HEK293 (cell line): ENCODE measurements at regions not wholly inside any gene's neighbourhood (a gene's known extent, or its start where the extent isn't known, plus 50 kb on each side); places are given as distances from the start of the nearest gene placed in this dataset.

Source experiments
- BCL11A ChIP-seq: fragments of 450-650 bp; formaldehyde crosslinking; IDR thresholded peaks from 2 replicates; pipeline ENCODE4 v1.5.1; 2016; ENCODE audit warnings: low read depth, missing biosample characterization, missing genetic modification characterization
- CTCF ChIP-seq: fragments of 450-650 bp; formaldehyde crosslinking; IDR thresholded peaks from 2 replicates; pipeline ENCODE4 v1.5.1; 2016; ENCODE audit warnings: missing biosample characterization, missing genetic modification characterization
- PBX3 ChIP-seq: sonication (generic); formaldehyde crosslinking; IDR thresholded peaks from 2 replicates; pipeline ENCODE4 v1.8.1; 2022; ENCODE audit warnings: mild to moderate bottlenecking, moderate library complexity, missing genetic modification reagents
- REPIN1 ChIP-seq: fragments of 450-650 bp; formaldehyde crosslinking; IDR thresholded peaks from 2 replicates; pipeline ENCODE4 v1.5.1; 2017; ENCODE audit warnings: missing biosample characterization, missing genetic modification characterization, low read depth
- SCRT2 ChIP-seq: fragments of 450-650 bp; formaldehyde crosslinking; IDR thresholded peaks from 2 replicates; pipeline ENCODE4 v1.5.1; 2016; ENCODE audit warnings: missing biosample characterization, missing genetic modification characterization
- SP2 ChIP-seq: fragments of 450-650 bp; formaldehyde crosslinking; IDR thresholded peaks from 2 replicates; pipeline ENCODE4 v1.5.1; 2016; ENCODE audit warnings: missing biosample characterization, missing genetic modification characterization
- ZBTB48 ChIP-seq: fragments of 450-650 bp; formaldehyde crosslinking; IDR thresholded peaks from 2 replicates; pipeline ENCODE4 v1.5.1; 2016; ENCODE audit warnings: missing biosample characterization, missing genetic modification characterization
- ZNF140 ChIP-seq: fragments of 450-650 bp; formaldehyde crosslinking; IDR thresholded peaks from 2 replicates; pipeline ENCODE4 v1.5.1; 2016; ENCODE audit warnings: missing biosample characterization, missing genetic modification characterization
- ZNF274 ChIP-seq, 2 experiments: fragments of 200-500 bp in 1 of 2; fragments of 450-650 bp in 1 of 2; sonication (Bioruptor generic) in 1 of 2; formaldehyde crosslinking in 1 of 2; IDR thresholded peaks; 2 replicates each; pipeline versions ENCODE4 v1.5.1 to v1.6.1; 2014 to 2016; ENCODE audit warnings: borderline replicate concordance in 1 of 2, inconsistent platforms in 1 of 2, low read length in 1 of 2, missing biosample characterization in 1 of 2, missing genetic modification characterization in 1 of 2
- ZNF404 ChIP-seq: fragments of 450-650 bp; formaldehyde crosslinking; IDR thresholded peaks from 2 replicates; pipeline ENCODE4 v1.5.1; 2017; ENCODE audit warnings: missing biosample characterization, missing genetic modification characterization
- ZNF544 ChIP-seq: fragments of 450-650 bp; formaldehyde crosslinking; IDR thresholded peaks from 2 replicates; pipeline ENCODE4 v1.5.0; 2017; ENCODE audit warnings: missing biosample characterization, missing genetic modification characterization
- ZNF785 ChIP-seq: fragments of 450-650 bp; formaldehyde crosslinking; IDR thresholded peaks from 2 replicates; pipeline ENCODE4 v1.5.1; 2016; ENCODE audit warnings: missing biosample characterization, missing genetic modification characterization
- TF ChIP-seq, protein P1 (sequence below): fragments of 450-650 bp; formaldehyde crosslinking; IDR thresholded peaks from 2 replicates; pipeline ENCODE4 v1.5.1; 2016; ENCODE audit warnings: missing biosample characterization, missing genetic modification characterization

- TF ChIP-seq ZNF785 (tag by site-specific recombination) = no peak
- no peak for TF ChIP-seq SCRT2
- no peak for TF ChIP-seq CTCF (tag by site-specific recombination)
- no peak for TF ChIP-seq ZNF544 (tag by site-specific recombination)
- TF ChIP-seq, protein P1, sequence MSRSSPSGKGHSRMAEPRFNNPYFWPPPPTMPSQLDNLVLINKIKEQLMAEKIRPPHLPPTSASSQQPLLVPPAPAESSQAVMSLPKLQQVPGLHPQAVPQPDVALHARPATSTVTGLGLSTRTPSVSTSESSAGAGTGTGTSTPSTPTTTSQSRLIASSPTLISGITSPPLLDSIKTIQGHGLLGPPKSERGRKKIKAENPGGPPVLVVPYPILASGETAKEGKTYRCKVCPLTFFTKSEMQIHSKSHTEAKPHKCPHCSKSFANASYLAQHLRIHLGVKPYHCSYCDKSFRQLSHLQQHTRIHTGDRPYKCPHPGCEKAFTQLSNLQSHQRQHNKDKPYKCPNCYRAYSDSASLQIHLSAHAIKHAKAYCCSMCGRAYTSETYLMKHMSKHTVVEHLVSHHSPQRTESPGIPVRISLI (tag by site-specific recombination) = no peak
- no peak for TF ChIP-seq ZNF140 (tag by site-specific recombination)
- no peak for TF ChIP-seq PBX3 (CRISPR knock-in tag)
- TF ChIP-seq ZBTB48 (tag by site-specific recombination) = no peak
- no peak for TF ChIP-seq REPIN1 (tag by site-specific recombination)
- TF ChIP-seq ZNF404 = no peak
- TF ChIP-seq ZNF274 (IDR thresholded peaks at IDR 0.05; ENCODE audit: low read length) = no peak
- TF ChIP-seq ZNF274 (tag by site-specific recombination; IDR thresholded peaks at IDR 0.05; ENCODE audit: borderline replicate concordance) = no peak
- no peak for TF ChIP-seq SP2
- TF ChIP-seq BCL11A (tag by site-specific recombination) = no peak
Measured at GRCh38 chr9:8261737-8262136, 462.2 kb upstream of the DMAC1 start.
